Esophagus (tissue), 2 donors: ENCODE measurements at regions not wholly inside any gene's neighbourhood (a gene's known extent, or its start where the extent isn't known, plus 50 kb on each side); places are given as distances from the start of the nearest gene placed in this dataset.

Experiments used
- H3K27ac ChIP-seq, 2 donors: one replicate each; pipeline ENCODE4 v1.5.1; 2013; ENCODE audit warnings: low read depth in 2 of 2, mild to moderate bottlenecking in 2 of 2, inconsistent platforms in 1 of 2, low read length in 1 of 2, moderate library complexity in 1 of 2
- H3K27me3 ChIP-seq, 2 donors: one replicate each; pipeline ENCODE4 v1.6.1; 2013; ENCODE audit warnings: low read length in 2 of 2, control low read depth in 1 of 2, mild to moderate bottlenecking in 1 of 2; ENCODE audit not compliant: insufficient read depth in 2 of 2, control insufficient read depth in 1 of 2
- H3K36me3 ChIP-seq, 2 donors: one replicate each; pipeline ENCODE4 v1.6.1; 2013; ENCODE audit warnings: low read length in 1 of 2; ENCODE audit not compliant: control insufficient read depth in 2 of 2, insufficient read depth in 2 of 2
- H3K4me1 ChIP-seq, 2 donors: one replicate each; pipeline ENCODE4 v1.6.1; 2013; ENCODE audit warnings: low read length in 1 of 2; ENCODE audit not compliant: control insufficient read depth in 2 of 2, insufficient read depth in 2 of 2
- H3K4me3 ChIP-seq, 2 donors: one replicate each; pipeline ENCODE4 v1.5.1; 2013; ENCODE audit warnings: low read length in 2 of 2, mild to moderate bottlenecking in 2 of 2, low read depth in 1 of 2, moderate library complexity in 1 of 2
- H3K9me3 ChIP-seq, 2 donors: one replicate each; pipeline ENCODE4 v1.6.1; 2013; ENCODE audit warnings: mild to moderate bottlenecking in 2 of 2, low read depth in 1 of 2, low read length in 1 of 2, moderate library complexity in 1 of 2; ENCODE audit not compliant: control insufficient read depth in 2 of 2, insufficient read depth in 1 of 2
- WGBS, 2 donors: extraction: QIAGEN DNeasy Blood & Tissue Kit; methylation state at CpG; one replicate each; pipeline ENCODE4 v1.1.7; 2013; 5-methylcytosine and 5-hydroxymethylcytosine counted together
- donor health status: healthy with polysubstance abuse.
- donor health status: Bipolar disorder and iron deficiency.

DNA sequence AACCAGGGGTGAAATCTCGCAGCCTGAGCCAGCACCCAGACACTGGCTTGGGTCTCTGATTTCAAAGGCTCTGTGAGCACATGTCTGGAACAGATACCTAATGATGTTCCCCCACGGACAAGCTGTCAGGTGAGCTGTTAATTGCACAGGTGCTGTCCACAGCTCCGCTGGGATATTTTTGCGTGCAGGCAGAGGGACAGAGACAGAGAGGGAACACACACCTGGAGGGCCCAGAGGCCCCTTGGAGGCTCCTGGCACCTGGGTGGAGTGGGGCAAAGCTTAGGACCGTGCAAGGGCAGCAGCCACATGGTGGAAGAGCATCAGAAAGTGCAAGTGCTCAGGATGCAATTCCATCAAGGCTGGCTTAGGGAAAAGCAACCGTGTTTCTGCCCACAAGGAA lies 57.3 kb downstream of the ARL6IP4 start:
- no peak overlapping the region for H3K4me3 ChIP-seq
- H3K36me3 ChIP-seq, result peaks cover 0 to 13% of the 10 kb centered on the region in 2 donors
- H3K9me3 ChIP-seq, result no peaks in the 10 kb centered on the region
- peaks cover 0 to 3% of the 10 kb centered on the region in 2 donors for H3K4me1 ChIP-seq
- 89% methylated on average over 6 of the region's 6 CpGs for WGBS, 2 donors
- H3K27ac ChIP-seq, result no peak overlapping the region
- H3K27me3 ChIP-seq, result no peaks in the 10 kb centered on the region

GRCh38 chr12:123036466-123037285 lies 56.2 kb downstream of the ARL6IP4 start:
- H3K4me3 ChIP-seq, result no peak overlapping the region
- H3K9me3 ChIP-seq, result no peaks in the 10 kb centered on the region
- 92 to 94% methylated on average over 4 of the region's 4 CpGs for WGBS, 2 donors
- H3K27ac ChIP-seq, result no peak overlapping the region
- no peaks in the 10 kb centered on the region for H3K27me3 ChIP-seq
- no peaks in the 10 kb centered on the region for H3K4me1 ChIP-seq
- peaks cover 0 to 14% of the 10 kb centered on the region in 2 donors for H3K36me3 ChIP-seq

- no peak overlapping the region for H3K27ac ChIP-seq
- 89 to 90% methylated on average over 5 of the region's 5 CpGs for WGBS, 2 donors
- no peaks in the 10 kb centered on the region for H3K9me3 ChIP-seq
- H3K4me3 ChIP-seq, result no peak overlapping the region
- no peaks in the 10 kb centered on the region for H3K27me3 ChIP-seq
- H3K4me1 ChIP-seq, result no peaks in the 10 kb centered on the region
- peaks cover 0 to 14% of the 10 kb centered on the region in 2 donors for H3K36me3 ChIP-seq
Observed at GRCh38 chr12:123035841-123036240, 55.4 kb downstream of the ARL6IP4 start.

- H3K27me3 ChIP-seq, result no peaks in the 10 kb centered on the region
- no peak overlapping the region for H3K4me3 ChIP-seq
- peaks cover 0 to 14% of the 10 kb centered on the region in 2 donors for H3K36me3 ChIP-seq
- no peaks in the 10 kb centered on the region for H3K4me1 ChIP-seq
- H3K9me3 ChIP-seq, result no peaks in the 10 kb centered on the region
- WGBS, 2 donors, result 47 to 57% methylated on average over 4 of the region's 4 CpGs
- no peak overlapping the region for H3K27ac ChIP-seq
Observed at GRCh38 chr12:123034865-123035264, 54.4 kb downstream of the ARL6IP4 start.

DNA sequence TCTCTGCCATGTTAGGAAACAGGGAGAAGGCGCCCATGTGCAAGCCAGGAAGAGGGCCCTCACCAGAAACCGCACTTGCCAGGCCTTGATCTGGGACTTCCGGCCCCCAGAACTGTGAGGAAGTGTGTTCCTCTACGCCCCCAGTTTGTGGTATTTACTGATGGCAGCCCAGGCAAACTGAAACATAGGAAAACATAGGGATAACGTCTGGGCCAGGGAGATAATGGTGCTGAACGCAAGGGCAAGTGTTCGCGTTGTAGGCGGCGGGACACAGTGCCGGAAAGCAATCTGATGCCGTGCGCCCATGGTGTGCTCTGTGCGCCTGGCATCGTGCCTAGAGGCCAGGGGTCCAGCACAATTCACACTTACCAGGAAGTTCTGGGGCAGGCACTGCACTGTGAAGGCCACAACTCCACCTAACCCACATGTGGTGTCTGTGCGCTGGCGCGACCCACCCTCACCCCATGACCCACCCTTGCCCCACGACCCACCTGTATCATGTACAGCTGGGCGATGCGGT lies 53.6 kb downstream of the ARL6IP4 start:
- no peak overlapping the region for H3K4me3 ChIP-seq
- no peaks in the 10 kb centered on the region for H3K27me3 ChIP-seq
- no peak overlapping the region for H3K27ac ChIP-seq
- no peaks in the 10 kb centered on the region for H3K4me1 ChIP-seq
- 80 to 87% methylated on average over 21 of the region's 21 CpGs for WGBS, 2 donors
- peaks cover 0 to 16% of the 10 kb centered on the region in 2 donors for H3K36me3 ChIP-seq
- no peaks in the 10 kb centered on the region for H3K9me3 ChIP-seq

- 84 to 92% methylated on average over 3 of the region's 3 CpGs for WGBS, 2 donors
- Histone ChIP-seq H3K36me3 (peaks cover 0 to 16% of the 10 kb centered on the region in 2 donors), H3K27me3 (no peaks in the 10 kb centered on the region), H3K4me3 (no peak overlapping the region), H3K9me3 (no peaks in the 10 kb centered on the region), H3K27ac (no peak overlapping the region), H3K4me1 (no peaks in the 10 kb centered on the region)
Observed at GRCh38 chr12:123033392-123034021, 53.0 kb downstream of the ARL6IP4 start.

DNA sequence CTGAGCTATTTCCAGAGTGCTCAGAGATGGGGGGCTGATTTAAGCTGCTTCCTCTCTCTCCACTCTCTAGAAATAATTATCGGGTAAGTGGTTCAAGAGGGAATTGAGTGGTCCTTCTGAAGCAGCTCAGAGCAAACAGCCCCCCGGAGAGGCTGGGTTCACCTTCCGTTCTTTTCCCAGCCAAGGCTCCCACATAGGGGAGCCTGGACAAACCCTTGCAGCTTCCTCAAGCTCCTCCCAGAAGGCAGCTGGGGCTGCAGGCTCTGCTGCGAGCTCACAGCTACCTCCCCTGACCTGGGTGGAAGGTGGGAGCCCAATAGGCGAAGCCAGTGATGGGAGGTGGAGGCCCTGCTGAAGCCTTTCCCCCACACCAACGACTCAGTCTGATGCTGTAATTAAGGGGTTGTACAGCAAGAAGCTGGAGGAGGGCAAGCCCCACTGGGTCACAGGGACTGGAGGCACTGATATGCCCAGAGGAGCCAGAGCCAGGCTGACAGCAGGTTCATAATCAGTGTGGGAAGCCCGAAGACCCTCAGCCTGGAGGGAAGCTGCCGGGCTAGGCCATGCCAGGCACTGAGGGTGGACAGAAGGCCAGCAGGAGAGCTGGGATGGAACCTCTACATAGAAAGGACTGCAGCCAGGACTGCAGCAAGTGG lies 52.4 kb downstream of the ARL6IP4 start:
- H3K27me3 ChIP-seq, result no peaks in the 10 kb centered on the region
- H3K36me3 ChIP-seq, result peaks cover 3 to 16% of the 10 kb centered on the region in 2 donors
- WGBS, 2 donors, result 84 to 87% methylated on average over 8 of the region's 8 CpGs

More for the DNA sequence above, 52.4 kb downstream of the ARL6IP4 start:
- H3K4me3 ChIP-seq, result no peak overlapping the region
- H3K4me1 ChIP-seq, result no peaks in the 10 kb centered on the region
- no peaks in the 10 kb centered on the region for H3K9me3 ChIP-seq
- no peak overlapping the region for H3K27ac ChIP-seq
